ENCODE measurements at regions not wholly inside any gene's neighbourhood (a gene's known extent, or its start where the extent isn't known, plus 50 kb on each side); places are given as distances from the start of the nearest gene placed in this dataset.
A peak's percentile ranks its signal among the peaks of the same experiment; 100 is the strongest.

DNA sequence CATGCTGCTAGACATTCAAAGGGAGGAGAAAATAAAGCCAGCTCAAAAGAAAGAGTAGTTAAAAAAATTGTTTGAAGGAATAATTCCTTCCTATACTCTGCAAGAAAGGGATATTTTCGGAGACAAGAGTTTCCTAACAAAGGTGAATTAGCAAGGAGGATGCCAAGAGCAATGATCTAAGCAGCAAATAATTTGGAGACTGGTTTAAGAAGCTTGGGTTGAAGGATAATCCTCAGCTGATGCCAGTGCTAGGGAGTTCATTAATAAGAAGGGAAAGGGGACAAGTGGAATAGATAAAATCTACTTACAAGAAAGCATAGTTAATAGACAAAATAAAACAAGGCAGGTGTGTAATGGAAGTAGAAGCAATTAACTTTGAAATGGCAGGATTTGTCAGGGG lies 372.3 kb downstream of the NDFIP2 start (continued):
- no peak for TF ChIP-seq ARID4B (CRISPR knock-in tag; IDR thresholded peaks at IDR 0.05; ENCODE audit: borderline replicate concordance)

GRCh38 chr13:79851318-79851717 lies 370.4 kb downstream of the NDFIP2 start:
- no peaks in the 10 kb centered on the region for H3K36me3 Mint-ChIP-seq

DNA sequence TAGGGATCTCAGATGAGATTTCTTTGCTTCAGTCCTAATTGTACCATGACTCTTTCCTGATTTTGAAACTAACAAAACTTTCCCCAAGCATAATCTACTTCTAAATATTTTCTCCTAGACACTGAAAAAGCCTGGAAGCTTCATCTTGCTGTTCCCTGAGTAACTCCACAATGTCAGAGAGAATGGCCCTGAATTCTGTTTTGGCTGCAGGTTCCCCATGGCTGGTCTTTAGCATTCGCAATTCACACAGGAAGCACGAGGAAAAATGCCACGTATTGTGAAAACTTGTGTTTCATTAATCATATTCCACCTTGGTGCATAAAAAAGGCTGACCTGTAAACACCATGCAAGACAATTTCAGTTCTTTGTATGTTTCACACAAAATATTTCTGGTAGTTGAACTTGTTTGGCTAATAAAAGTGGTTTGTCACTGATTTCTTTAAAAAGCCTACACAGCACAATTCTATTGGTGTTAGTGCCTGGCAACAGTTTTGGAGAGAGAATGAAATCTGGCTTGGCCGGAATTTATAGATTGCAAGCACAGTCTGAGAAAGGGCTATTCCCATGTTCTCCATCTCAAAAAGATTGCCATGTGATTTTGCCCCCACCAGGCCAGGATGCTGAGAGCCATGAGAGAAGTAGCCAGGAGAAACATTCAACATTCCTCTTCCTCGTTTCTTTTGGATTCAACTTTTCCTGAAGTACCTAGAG lies 367.1 kb downstream of the NDFIP2 start:
- POLR2A ChIA-PET = no interaction called here
- H3K36me3 Mint-ChIP-seq = no peaks in the 10 kb centered on the region
- peaks cover 19% of the 10 kb centered on the region for H3K4me1 Mint-ChIP-seq
- peaks cover 6% of the 10 kb centered on the region for H3K9me3 Mint-ChIP-seq
- peak; percentile 32; the same call in 1 of the 2 replicates for ATAC-seq
- no peak overlapping the region for H3K27ac Mint-ChIP-seq
- H3K4me3 Mint-ChIP-seq = no peak overlapping the region
- DNase-seq (ENCODE audit: low spot score) = no peak
- CTCF ChIA-PET = no interaction called here
- no peaks in the 10 kb centered on the region; the same call in 1 of the 2 replicates for H3K27me3 Mint-ChIP-seq (ENCODE audit: low read depth)
- TF ChIP-seq, protein P1, sequence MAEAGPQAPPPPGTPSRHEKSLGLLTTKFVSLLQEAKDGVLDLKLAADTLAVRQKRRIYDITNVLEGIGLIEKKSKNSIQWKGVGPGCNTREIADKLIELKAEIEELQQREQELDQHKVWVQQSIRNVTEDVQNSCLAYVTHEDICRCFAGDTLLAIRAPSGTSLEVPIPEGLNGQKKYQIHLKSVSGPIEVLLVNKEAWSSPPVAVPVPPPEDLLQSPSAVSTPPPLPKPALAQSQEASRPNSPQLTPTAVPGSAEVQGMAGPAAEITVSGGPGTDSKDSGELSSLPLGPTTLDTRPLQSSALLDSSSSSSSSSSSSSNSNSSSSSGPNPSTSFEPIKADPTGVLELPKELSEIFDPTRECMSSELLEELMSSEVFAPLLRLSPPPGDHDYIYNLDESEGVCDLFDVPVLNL (CRISPR knock-in tag; IDR thresholded peaks at IDR 0.05; ENCODE audit: borderline replicate concordance, low read depth) = no peak
- TF ChIP-seq JAZF1 (CRISPR knock-in tag; IDR thresholded peaks at IDR 0.05) (no peak), JUN (CRISPR knock-in tag; IDR thresholded peaks at IDR 0.05) (no peak), ZNF512 (CRISPR knock-in tag; IDR thresholded peaks at IDR 0.05; ENCODE audit: borderline replicate concordance) (no peak), ZNF219 (CRISPR knock-in tag; IDR thresholded peaks at IDR 0.05; ENCODE audit: borderline replicate concordance) (no peak), FOXP1 (CRISPR knock-in tag; IDR thresholded peaks at IDR 0.05; ENCODE audit: borderline replicate concordance) (no peak), FOXJ3 (CRISPR knock-in tag; IDR thresholded peaks at IDR 0.05; ENCODE audit: borderline replicate concordance) (no peak), ERG (CRISPR knock-in tag; IDR thresholded peaks at IDR 0.05) (no peak), ATF1 (CRISPR knock-in tag; IDR thresholded peaks at IDR 0.05) (no peak), CBFB (CRISPR knock-in tag; IDR thresholded peaks at IDR 0.05; ENCODE audit: low read depth) (no peak), GRHL2 (CRISPR knock-in tag; IDR thresholded peaks at IDR 0.05; ENCODE audit: insufficient replicate concordance, severe bottlenecking) (no peak), ELF4 (CRISPR knock-in tag; IDR thresholded peaks at IDR 0.05; ENCODE audit: low read depth) (no peak)
- TF ChIP-seq, protein P2, sequence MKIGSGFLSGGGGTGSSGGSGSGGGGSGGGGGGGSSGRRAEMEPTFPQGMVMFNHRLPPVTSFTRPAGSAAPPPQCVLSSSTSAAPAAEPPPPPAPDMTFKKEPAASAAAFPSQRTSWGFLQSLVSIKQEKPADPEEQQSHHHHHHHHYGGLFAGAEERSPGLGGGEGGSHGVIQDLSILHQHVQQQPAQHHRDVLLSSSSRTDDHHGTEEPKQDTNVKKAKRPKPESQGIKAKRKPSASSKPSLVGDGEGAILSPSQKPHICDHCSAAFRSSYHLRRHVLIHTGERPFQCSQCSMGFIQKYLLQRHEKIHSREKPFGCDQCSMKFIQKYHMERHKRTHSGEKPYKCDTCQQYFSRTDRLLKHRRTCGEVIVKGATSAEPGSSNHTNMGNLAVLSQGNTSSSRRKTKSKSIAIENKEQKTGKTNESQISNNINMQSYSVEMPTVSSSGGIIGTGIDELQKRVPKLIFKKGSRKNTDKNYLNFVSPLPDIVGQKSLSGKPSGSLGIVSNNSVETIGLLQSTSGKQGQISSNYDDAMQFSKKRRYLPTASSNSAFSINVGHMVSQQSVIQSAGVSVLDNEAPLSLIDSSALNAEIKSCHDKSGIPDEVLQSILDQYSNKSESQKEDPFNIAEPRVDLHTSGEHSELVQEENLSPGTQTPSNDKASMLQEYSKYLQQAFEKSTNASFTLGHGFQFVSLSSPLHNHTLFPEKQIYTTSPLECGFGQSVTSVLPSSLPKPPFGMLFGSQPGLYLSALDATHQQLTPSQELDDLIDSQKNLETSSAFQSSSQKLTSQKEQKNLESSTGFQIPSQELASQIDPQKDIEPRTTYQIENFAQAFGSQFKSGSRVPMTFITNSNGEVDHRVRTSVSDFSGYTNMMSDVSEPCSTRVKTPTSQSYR (CRISPR knock-in tag; IDR thresholded peaks at IDR 0.05) = no peak
- TF ChIP-seq, protein P3, sequence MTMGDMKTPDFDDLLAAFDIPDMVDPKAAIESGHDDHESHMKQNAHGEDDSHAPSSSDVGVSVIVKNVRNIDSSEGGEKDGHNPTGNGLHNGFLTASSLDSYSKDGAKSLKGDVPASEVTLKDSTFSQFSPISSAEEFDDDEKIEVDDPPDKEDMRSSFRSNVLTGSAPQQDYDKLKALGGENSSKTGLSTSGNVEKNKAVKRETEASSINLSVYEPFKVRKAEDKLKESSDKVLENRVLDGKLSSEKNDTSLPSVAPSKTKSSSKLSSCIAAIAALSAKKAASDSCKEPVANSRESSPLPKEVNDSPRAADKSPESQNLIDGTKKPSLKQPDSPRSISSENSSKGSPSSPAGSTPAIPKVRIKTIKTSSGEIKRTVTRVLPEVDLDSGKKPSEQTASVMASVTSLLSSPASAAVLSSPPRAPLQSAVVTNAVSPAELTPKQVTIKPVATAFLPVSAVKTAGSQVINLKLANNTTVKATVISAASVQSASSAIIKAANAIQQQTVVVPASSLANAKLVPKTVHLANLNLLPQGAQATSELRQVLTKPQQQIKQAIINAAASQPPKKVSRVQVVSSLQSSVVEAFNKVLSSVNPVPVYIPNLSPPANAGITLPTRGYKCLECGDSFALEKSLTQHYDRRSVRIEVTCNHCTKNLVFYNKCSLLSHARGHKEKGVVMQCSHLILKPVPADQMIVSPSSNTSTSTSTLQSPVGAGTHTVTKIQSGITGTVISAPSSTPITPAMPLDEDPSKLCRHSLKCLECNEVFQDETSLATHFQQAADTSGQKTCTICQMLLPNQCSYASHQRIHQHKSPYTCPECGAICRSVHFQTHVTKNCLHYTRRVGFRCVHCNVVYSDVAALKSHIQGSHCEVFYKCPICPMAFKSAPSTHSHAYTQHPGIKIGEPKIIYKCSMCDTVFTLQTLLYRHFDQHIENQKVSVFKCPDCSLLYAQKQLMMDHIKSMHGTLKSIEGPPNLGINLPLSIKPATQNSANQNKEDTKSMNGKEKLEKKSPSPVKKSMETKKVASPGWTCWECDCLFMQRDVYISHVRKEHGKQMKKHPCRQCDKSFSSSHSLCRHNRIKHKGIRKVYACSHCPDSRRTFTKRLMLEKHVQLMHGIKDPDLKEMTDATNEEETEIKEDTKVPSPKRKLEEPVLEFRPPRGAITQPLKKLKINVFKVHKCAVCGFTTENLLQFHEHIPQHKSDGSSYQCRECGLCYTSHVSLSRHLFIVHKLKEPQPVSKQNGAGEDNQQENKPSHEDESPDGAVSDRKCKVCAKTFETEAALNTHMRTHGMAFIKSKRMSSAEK (CRISPR knock-in tag; IDR thresholded peaks at IDR 0.05; ENCODE audit: borderline replicate concordance) = no peak

More at GRCh38 chr13:79851318-79851717, 370.4 kb downstream of the NDFIP2 start:
- no peak for TF ChIP-seq EMX1 (CRISPR knock-in tag; IDR thresholded peaks at IDR 0.05)
- H3K27ac Mint-ChIP-seq = no peak overlapping the region
- no peak for ATAC-seq
- no peak overlapping the region for H3K4me3 Mint-ChIP-seq
- peaks cover 2% of the 10 kb centered on the region for H3K9me3 Mint-ChIP-seq
- no peak for DNase-seq (ENCODE audit: low spot score)
- H3K27me3 Mint-ChIP-seq (ENCODE audit: low read depth) = no peaks in the 10 kb centered on the region; the same call in 1 of the 2 replicates
- ChIA-PET CTCF (no interaction called here), POLR2A (no interaction called here)
- H3K4me1 Mint-ChIP-seq = peaks cover 19% of the 10 kb centered on the region
